ENCODE measurements at regions not wholly inside any gene's neighbourhood (a gene's known extent, or its start where the extent isn't known, plus 50 kb on each side); places are given as distances from the start of the nearest gene placed in this dataset.
A peak's percentile ranks its signal among the peaks of the same experiment; 100 is the strongest.

GRCh38 chr1:221039616-221040015 lies 160.4 kb downstream of the HLX start:
- TF ChIP-seq RARB (CRISPR knock-in tag; IDR thresholded peaks at IDR 0.05) (no peak), PATZ1 (CRISPR knock-in tag; IDR thresholded peaks at IDR 0.05; ENCODE audit: borderline replicate concordance) (no peak), TSHZ2 (CRISPR knock-in tag; IDR thresholded peaks at IDR 0.05) (no peak), ZC3H10 (CRISPR knock-in tag; IDR thresholded peaks at IDR 0.05) (peak; percentile 87), ARNTL (CRISPR knock-in tag; IDR thresholded peaks at IDR 0.05; ENCODE audit: borderline replicate concordance, low read depth) (no peak), CSDC2 (CRISPR knock-in tag; IDR thresholded peaks at IDR 0.05) (no peak), ZFP3 (CRISPR knock-in tag; IDR thresholded peaks at IDR 0.05) (no peak), OSR1 (CRISPR knock-in tag; IDR thresholded peaks at IDR 0.05) (no peak), ISL1 (CRISPR knock-in tag; IDR thresholded peaks at IDR 0.05) (no peak)
